C4-2B (cell line): ENCODE measurements at regions not wholly inside any gene's neighbourhood (a gene's known extent, or its start where the extent isn't known, plus 50 kb on each side); places are given as distances from the start of the nearest gene placed in this dataset.

Experiments
- H3K27ac ChIP-seq: fragments of 450-650 bp; 2 replicates; pipeline ENCODE4 v1.5.1; 2017
- CTCF ChIP-seq: fragments of 450-650 bp; conservative IDR thresholded peaks from 2 replicates; pipeline ENCODE4 v1.5.1; 2017; ENCODE audit warnings: mild to moderate bottlenecking
- ZFX ChIP-seq: fragments of 450-650 bp; IDR thresholded peaks from 2 replicates; pipeline ENCODE4 v1.6.1; 2017

- no peak for TF ChIP-seq CTCF
- TF ChIP-seq ZFX = no peak
- no peak overlapping the region for H3K27ac ChIP-seq
Observed at GRCh38 chr1:55826381-55827080, 611.4 kb upstream of the USP24 start.

GRCh38 chr1:55825461-55825860 lies 610.3 kb upstream of the USP24 start:
- no peak overlapping the region for H3K27ac ChIP-seq
- no peak for TF ChIP-seq ZFX
- no peak for TF ChIP-seq CTCF

DNA sequence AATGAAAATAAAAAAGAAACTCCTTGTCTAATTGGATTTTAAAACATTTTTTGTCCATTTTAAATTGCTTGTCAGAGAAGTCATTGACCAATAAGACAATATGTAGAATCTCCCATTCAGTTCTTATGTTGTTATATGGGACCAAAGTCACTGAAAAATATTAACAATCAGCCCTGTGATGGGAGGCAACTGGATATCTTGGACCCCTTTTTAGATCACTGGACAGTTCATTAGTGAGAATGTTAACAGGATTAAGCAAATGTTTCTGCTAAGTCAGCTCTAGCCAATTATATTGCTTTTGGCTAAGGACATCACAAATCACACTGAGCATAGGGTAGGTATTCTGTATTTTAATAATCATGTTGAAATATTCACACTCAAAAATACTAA lies 609.1 kb upstream of the USP24 start:
- TF ChIP-seq CTCF = no peak
- no peak for TF ChIP-seq ZFX
- no peak overlapping the region for H3K27ac ChIP-seq

GRCh38 chr1:55823541-55824250 lies 608.5 kb upstream of the USP24 start:
- no peak overlapping the region for H3K27ac ChIP-seq
- TF ChIP-seq ZFX (no peak), CTCF (no peak)

DNA sequence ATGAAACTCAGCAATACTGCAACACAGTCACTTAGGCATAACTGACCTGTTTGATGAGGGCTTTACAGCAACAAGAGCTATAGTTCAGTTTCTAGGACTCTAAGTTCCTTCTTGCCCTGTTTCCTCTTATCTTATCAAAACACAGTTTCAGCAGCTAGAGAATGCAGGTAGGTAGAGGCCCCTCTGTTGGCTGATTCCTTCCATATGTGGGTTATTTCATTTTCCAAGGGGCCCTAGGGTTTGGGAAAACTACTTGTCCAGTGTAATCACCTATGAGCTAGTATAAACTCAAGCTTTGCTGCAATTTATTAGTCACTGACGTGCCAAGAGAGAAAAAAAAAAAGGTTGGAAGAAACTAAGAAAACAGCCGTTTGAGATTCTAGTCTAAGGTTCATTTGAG lies 607.7 kb upstream of the USP24 start:
- TF ChIP-seq CTCF = no peak
- TF ChIP-seq ZFX = no peak
- no peak overlapping the region for H3K27ac ChIP-seq

DNA sequence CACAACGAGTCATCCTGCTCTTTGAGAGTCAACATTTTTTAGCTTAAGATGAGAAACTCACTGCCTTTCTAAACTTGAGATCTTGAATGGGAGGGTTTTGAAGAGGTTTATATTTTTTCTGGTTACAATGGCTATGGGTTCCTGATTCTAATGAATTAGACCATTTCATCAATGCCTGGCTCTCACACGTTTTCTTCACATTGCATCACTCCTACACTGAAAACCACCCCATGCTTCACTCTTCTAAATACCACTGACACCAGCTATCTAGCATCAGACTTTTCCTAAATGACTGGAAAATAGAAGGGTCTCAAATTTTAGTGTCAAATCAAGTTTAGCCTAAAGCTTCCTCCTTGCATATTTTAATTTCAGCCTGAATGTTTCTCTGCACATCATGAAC lies 606.1 kb upstream of the USP24 start:
- TF ChIP-seq ZFX (no peak), CTCF (no peak)
- H3K27ac ChIP-seq = no peak overlapping the region

GRCh38 chr1:55820501-55820900 lies 605.3 kb upstream of the USP24 start:
- TF ChIP-seq ZFX (no peak), CTCF (no peak)
- H3K27ac ChIP-seq = no peak overlapping the region
